HG03354 (cell line): ENCODE measurements at regions not wholly inside any gene's neighbourhood (a gene's known extent, or its start where the extent isn't known, plus 50 kb on each side); places are given as distances from the start of the nearest gene placed in this dataset.

Experiments
- ATAC-seq: cut with Tn5 transposase; IDR thresholded peaks from one replicate; pipeline ENCODE4 v1.9.1; 2021; ENCODE audit warnings: mild to moderate bottlenecking; ENCODE audit not compliant: unreplicated experiment, poor library complexity, severe bottlenecking

GRCh38 chr6:25010902-25011625 is 75.3 kb upstream of the RIPOR2 start:
- ATAC-seq: no peak

DNA sequence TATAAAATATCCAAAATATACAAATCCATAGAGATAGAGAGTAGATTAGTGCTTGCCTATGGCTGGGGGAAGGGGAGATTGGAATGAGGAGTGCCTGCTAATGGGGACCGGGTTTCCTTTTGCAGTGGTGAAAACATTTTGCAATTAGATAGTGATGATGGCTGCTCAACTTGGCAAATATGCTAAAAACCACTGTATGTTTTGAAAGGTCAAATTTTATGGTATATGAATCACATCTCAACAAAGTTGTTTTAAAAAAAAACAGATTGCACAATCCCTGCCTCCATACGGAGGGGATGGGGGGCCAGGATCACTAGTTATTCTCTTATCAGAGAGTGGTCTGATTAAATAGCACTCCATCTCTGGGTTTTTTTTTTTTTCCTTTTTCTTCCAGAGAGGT is 76.9 kb upstream of the RIPOR2 start:
- ATAC-seq: no peak

GRCh38 chr6:25013246-25013645 is 77.5 kb upstream of the RIPOR2 start:
- ATAC-seq: no peak

- no peak for ATAC-seq
Observed at GRCh38 chr6:25014369-25014768, 78.6 kb upstream of the RIPOR2 start.

GRCh38 chr6:25014791-25015560 is 79.2 kb upstream of the RIPOR2 start:
- ATAC-seq: no peak

DNA sequence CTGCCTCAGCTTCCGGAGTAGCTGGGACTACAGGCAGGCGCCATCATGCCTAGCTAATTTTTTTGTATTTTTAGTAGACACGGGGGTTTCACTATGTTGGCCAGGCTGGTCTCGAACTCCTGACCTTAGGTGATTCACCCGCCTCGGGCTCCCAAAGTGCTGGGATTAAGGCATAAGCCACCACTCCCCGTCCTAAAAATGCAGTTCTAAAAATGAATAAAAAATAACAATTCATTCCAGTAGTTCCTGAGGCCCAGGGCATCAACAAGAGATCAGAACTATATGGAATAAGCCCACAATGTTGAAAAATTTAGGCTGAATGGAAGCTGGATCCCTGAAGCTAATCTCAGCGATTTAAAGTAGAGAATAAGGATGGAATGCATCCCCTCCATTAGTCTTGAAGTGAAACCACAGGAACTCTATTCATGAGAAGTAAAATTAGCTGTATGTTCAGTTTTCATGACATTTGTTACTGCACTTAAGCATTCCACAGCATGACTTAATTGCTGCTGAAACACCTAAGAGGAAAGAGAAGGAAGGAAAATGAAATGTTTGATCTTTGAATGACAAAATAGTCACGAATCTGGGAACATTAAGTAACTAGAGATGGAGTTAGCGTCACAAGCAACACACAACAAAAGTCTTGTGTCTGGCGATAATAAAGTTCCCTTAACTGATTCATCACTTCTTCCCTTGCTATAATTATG is 80.4 kb upstream of the RIPOR2 start:
- ATAC-seq: no peak

- no peak for ATAC-seq
Observed at GRCh38 chr6:25017486-25017885, 81.7 kb upstream of the RIPOR2 start.

DNA sequence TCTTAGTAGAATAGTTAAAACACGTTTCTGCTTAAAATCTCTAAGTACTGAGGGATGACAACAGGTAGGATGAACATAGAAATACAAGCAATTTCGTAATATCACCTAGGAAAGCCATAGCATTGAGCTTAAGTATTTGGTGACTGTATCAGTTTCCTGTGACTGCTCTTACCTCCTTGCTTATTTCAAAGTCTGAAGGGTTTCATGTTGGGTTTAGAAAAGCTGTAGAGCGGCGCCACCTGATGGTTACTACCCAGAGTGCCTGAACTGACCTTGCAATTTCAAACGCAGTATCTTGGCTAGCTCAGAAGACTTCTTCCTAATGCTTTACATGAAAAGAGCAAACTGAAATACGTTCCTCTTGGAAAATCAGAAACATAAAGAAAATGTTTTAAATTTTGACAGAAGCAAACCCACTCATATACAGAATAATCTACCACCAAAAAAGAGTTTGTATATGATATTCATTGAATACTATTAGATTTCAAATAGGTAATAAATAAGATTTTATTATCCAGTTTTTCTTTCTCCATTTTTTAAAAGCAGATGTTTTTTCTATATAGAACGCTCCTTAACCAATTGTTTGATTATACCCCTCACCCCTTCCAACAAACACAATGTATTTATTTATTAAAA is 82.3 kb upstream of the RIPOR2 start:
- peak; percentile 59 for ATAC-seq

DNA sequence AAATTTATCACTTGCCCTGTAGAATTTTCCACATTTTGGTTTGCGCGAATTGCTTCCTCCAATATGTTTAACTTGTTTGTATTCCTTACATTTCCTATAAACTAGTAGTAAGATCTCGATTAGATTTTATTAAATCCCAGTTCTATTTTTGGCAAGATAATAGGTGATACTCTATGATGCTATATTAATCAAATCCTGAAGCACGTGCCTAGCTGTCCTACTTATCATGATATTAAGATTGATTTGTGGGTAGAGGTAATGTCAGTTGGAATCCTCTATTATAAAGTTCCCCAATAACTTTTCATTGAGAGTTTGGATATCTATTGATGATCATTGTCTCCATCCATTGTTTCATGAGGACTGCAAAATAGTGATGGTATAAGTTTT is 82.8 kb upstream of the RIPOR2 start:
- ATAC-seq: no peak

- no peak for ATAC-seq
Observed at GRCh38 chr6:25022140-25022553, 86.4 kb upstream of the RIPOR2 start.

DNA sequence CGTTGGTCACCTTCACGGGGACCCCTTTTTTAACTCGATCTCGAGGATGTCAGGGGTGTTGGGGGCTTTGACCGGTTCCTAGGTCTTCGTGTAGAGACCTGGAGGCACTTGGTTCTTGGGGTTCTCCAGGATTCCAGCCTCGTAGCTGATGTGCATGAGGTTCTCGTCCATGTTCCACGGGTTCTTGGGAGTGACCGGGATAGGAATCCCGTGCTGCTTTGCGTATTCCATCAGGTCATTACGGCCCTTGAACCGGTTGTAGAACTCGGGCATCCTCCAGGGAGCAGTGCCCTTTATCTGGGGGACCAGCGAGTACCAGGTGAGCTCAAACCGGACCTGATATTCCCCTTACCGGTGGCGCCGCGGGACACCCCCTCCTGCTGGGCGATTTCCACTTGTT is 88.0 kb upstream of the RIPOR2 start:
- no peak for ATAC-seq

DNA sequence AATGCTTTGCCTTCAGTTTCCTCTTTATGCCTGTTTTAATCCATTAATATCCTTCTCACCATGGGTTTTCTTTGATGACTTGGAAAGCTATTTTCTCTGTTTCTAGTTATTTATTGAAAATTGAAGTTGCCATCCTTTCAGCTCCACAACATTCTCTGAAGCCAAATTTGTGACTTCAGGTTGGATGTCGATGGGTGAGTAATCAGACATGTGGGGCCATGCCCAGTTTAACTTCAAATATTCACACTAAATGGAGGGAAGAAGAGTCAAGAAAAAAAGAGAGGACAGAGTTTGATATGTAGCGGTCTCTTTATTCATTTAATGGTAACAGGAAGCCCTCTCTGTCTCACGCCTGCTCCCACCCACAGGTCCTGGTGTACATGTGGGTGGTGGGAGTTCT is 89.1 kb upstream of the RIPOR2 start:
- ATAC-seq: no peak

DNA sequence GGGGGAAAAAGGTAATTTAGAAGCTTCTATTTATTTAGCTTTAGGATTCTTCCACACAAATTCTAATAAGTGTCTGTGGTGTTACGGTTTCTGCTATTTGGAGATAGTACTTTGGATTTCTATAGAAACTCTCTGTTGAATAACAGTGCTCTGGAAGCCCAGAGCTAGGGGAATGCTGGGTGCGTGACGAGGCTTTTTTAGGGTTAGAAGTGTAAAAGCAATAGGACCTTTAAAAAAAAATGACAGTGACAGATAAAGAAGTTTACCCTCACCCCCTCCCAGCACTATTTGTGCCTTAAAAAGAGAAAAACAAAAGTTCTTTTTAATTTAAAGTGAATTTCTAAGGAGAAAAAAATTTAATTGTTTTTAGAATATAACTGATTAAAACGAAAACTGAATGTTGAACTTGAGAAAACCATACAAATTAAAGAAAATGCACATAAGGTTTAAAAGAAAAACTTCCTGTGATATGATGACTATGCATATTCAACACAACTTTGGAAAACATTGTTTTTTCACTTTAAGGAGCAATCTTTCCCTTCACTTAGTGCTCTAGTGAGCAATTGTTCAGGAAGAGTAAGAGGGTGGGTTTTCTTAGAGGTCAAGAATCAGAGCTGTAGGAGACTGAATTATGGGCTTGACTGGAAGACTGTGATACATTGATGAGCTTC is 89.6 kb upstream of the RIPOR2 start:
- no peak for ATAC-seq

GRCh38 chr6:25025919-25026301 is 90.2 kb upstream of the RIPOR2 start:
- no peak for ATAC-seq

DNA sequence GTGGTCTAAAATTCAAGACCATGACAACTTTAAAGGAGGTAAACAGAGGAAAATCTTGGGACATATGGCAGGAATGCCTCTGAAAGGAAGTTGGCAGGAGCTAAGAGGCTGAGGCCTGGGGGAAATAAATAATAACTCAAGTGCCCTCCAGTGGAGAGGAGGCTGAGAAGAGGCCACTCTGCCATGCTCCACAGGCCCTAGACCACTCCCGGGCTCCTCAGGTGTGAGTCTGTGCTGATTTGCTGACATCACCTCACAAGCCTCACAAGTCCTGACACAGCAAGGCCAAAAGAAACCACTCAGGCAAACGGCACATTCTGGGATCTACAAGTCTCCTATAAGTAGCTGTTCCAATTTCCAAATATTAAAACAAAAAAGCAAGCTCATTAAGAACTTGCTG is 91.0 kb upstream of the RIPOR2 start:
- no peak for ATAC-seq

DNA sequence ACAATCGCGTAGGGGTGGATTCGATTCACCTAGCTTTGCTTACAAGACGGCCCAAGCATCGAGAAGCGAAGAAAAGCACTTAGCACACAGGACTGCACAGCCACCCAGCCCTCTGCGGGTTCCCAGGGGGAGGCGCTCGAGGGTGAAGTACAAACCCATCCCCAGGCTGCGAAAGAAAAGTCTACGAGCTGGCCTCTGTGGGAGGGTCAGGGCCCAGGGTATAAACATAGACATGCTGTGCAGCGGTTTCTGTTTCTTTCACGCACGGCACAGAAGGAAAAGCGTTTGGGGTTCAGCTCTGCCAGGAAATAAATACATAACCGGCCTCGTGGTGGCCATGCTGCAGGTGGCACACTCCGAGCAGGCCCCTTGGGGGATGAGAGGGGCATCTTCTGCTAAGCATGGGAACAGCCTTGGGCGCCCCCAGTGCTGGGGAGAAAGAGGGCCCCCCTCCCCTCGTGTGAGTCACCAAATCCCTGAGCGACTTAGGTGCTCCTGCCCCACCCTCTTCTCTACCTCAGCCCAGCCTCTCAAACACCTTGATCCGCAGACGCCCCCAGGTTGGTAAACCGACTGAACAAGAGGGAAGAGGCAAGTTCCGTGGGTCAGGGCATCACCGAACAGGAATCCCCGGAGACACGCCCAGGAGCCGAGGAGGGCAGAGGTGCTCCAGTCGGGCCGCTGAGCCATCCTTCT is 91.6 kb upstream of the RIPOR2 start:
- peak; percentile 94 for ATAC-seq

DNA sequence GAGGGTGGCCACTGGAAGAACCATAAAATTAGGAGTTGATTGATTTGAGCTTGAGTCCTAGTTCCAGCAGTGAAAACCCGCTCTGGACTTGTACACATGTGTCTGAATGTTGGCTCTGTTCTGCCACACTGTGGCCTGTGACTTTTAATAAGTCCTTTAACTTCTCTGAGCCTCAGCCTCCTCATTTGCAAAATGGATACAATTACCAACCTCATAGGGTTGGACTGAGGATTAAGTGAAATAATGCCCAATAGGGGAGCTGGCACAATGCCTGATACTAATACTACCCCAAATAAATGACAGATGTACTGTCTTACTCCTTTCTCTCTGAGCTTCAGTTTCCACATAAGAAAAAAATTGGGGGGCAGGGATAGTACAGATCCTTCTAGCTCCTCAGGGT is 92.6 kb upstream of the RIPOR2 start:
- ATAC-seq: no peak

GRCh38 chr6:25032934-25033333 is 97.2 kb upstream of the RIPOR2 start:
- no peak for ATAC-seq

DNA sequence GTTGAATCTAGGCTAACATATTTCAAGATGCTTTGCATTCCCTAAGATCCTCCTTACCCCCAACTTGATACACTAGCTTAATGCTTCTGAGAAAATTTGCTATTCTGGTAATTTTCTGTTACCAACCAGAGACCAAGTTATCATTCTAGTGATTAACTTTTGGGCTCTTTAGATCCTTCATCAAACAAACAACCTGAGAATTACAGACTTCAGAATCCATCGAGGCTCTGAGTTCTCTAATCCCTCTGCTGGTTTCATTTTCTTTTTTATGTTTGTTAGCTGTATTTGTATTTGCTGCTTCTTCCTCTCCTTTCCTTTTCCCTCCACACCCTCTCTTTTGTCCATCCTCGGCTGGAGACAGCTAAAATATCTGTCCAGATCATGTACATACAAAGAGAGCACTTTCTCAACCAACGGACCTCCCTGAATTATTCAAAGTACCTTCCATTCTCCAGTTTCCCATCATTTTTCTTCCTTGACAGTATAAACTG is 98.7 kb upstream of the RIPOR2 start:
- ATAC-seq: no peak
